ENCODE measurements at regions not wholly inside any gene's neighbourhood (a gene's known extent, or its start where the extent isn't known, plus 50 kb on each side); places are given as distances from the start of the nearest gene placed in this dataset.

DNA sequence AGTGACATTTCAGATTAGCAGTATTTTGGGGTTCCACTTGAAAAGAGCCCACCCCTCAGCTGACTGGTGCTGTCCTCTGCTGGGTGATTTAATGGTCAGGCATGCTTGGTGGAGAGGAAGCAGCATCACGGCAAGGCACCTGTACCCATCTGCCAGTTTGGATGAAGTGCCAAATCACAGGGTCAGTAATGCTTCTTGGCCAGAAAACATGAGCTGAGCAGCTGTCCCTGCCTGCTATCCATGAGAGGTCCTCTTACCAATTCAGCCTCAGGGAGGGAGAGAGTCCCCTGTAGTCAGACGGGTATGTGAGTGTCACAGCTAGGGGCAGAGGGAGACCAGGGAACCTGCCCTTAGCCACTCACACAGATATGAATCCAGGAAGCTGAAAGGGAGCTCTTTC is 137.9 kb downstream of the SEC61B start:
- Histone ChIP-seq H3K4me3 (ENCODE audit: low read depth in 1 of 2, low read length in 2 of 2) (no peak overlapping the region), H3K4me1 (ENCODE audit: control insufficient read depth in 1 of 2, insufficient read depth in 2 of 2, low read length in 2 of 2) (no peaks in the 10 kb centered on the region), H3K27ac (ENCODE audit: low read depth, low read length) (no peak overlapping the region), H3K27me3 (ENCODE audit: control insufficient read depth in 1 of 2, insufficient read depth in 2 of 2, low read length in 2 of 2) (peaks cover 0 to 12% of the 10 kb centered on the region in 2 donors), H3K9ac (ENCODE audit: low read depth in 1 of 2, low read length in 2 of 2) (no peak overlapping the region), H3K36me3 (ENCODE audit: control insufficient read depth in 1 of 2, insufficient read depth in 2 of 2, low read length in 2 of 2) (no peaks in the 10 kb centered on the region), H3K9me3 (ENCODE audit: control insufficient read depth in 1 of 2, low read length in 2 of 2) (no peaks in the 10 kb centered on the region)

DNA sequence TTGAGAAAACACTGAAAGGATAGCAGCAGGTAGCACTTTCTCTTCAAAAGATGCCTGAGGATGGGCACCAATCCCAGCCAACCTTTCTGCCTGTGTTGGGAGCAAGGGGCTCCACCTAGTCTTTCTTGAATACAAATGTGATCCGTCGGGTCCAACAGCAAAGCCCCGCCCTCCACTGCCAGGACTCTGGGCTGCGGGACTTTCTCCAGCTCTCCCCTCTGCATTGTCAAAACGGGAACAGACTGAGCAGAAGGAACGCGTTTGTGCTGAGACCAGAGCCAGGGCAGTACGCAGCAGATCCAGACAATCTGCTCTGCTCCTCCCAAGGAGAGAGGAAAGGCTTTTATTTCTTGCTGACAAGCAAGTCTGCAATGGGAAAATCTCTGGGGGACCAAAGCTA is 139.7 kb downstream of the SEC61B start:
- H3K36me3 ChIP-seq (ENCODE audit: control insufficient read depth in 1 of 2, insufficient read depth in 2 of 2, low read length in 2 of 2), result no peaks in the 10 kb centered on the region
- H3K27ac ChIP-seq (ENCODE audit: low read depth, low read length), result no peak overlapping the region
- no peaks in the 10 kb centered on the region for H3K4me1 ChIP-seq (ENCODE audit: control insufficient read depth in 1 of 2, insufficient read depth in 2 of 2, low read length in 2 of 2)
- H3K9me3 ChIP-seq (ENCODE audit: control insufficient read depth in 1 of 2, low read length in 2 of 2), result no peaks in the 10 kb centered on the region
- H3K27me3 ChIP-seq (ENCODE audit: control insufficient read depth in 1 of 2, insufficient read depth in 2 of 2, low read length in 2 of 2), result peaks cover 0 to 14% of the 10 kb centered on the region in 2 donors
- no peak overlapping the region for H3K4me3 ChIP-seq (ENCODE audit: low read depth in 1 of 2, low read length in 2 of 2)
- H3K9ac ChIP-seq (ENCODE audit: low read depth in 1 of 2, low read length in 2 of 2), result no peak overlapping the region

DNA sequence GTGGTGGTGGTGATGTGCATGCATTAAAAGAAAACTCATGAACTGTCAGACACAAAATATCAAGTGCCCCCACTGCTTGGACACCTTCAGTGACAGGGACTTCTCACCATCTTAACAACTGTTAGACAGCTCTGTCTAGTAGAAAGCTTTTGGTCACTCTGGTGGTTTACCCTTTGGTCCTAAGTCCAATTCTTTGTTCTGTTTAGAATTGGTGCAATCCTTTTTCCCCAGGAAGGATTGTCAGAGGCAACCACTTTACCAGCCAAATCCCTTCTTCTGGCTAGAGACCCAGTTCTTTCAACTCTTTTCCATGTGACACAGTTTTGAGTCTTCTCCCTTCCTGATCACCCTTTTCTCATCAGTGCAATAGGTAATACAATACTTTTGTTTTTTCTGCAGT is 140.2 kb downstream of the SEC61B start:
- Histone ChIP-seq H3K27me3 (ENCODE audit: control insufficient read depth in 1 of 2, insufficient read depth in 2 of 2, low read length in 2 of 2) (peaks cover 0 to 14% of the 10 kb centered on the region in 2 donors), H3K9me3 (ENCODE audit: control insufficient read depth in 1 of 2, low read length in 2 of 2) (no peaks in the 10 kb centered on the region), H3K27ac (ENCODE audit: low read depth, low read length) (no peak overlapping the region), H3K9ac (ENCODE audit: low read depth in 1 of 2, low read length in 2 of 2) (no peak overlapping the region), H3K36me3 (ENCODE audit: control insufficient read depth in 1 of 2, insufficient read depth in 2 of 2, low read length in 2 of 2) (no peaks in the 10 kb centered on the region), H3K4me1 (ENCODE audit: control insufficient read depth in 1 of 2, insufficient read depth in 2 of 2, low read length in 2 of 2) (no peaks in the 10 kb centered on the region), H3K4me3 (ENCODE audit: low read depth in 1 of 2, low read length in 2 of 2) (no peak overlapping the region)

DNA sequence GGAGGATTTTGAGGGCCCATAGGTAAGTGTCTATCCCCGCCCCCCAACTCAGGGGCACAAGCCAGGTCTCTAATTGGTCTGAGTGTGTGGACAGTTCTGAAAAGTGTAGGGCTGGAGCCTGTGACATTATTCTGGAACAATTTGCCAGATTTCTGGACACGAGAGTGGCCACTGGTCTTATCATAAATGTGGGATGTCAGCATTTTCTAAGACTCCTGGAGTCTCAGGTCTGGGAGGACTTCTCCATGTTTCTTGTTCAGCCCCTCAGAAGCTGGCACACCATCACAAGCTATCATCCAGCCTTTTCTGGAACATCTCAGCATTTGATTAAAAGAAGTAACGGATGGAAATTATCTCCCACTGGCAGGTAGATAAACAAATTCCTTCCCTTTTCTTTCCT is 141.4 kb downstream of the SEC61B start:
- no peak overlapping the region for H3K9ac ChIP-seq (ENCODE audit: low read depth in 1 of 2, low read length in 2 of 2)
- peaks cover 5 to 14% of the 10 kb centered on the region in 2 donors for H3K27me3 ChIP-seq (ENCODE audit: control insufficient read depth in 1 of 2, insufficient read depth in 2 of 2, low read length in 2 of 2)
- H3K4me1 ChIP-seq (ENCODE audit: control insufficient read depth in 1 of 2, insufficient read depth in 2 of 2, low read length in 2 of 2), result no peaks in the 10 kb centered on the region
- H3K9me3 ChIP-seq (ENCODE audit: control insufficient read depth in 1 of 2, low read length in 2 of 2), result no peaks in the 10 kb centered on the region
- H3K36me3 ChIP-seq (ENCODE audit: control insufficient read depth in 1 of 2, insufficient read depth in 2 of 2, low read length in 2 of 2), result no peaks in the 10 kb centered on the region
- H3K4me3 ChIP-seq (ENCODE audit: low read depth in 1 of 2, low read length in 2 of 2), result no peak overlapping the region
- H3K27ac ChIP-seq (ENCODE audit: low read depth, low read length), result no peak overlapping the region

DNA sequence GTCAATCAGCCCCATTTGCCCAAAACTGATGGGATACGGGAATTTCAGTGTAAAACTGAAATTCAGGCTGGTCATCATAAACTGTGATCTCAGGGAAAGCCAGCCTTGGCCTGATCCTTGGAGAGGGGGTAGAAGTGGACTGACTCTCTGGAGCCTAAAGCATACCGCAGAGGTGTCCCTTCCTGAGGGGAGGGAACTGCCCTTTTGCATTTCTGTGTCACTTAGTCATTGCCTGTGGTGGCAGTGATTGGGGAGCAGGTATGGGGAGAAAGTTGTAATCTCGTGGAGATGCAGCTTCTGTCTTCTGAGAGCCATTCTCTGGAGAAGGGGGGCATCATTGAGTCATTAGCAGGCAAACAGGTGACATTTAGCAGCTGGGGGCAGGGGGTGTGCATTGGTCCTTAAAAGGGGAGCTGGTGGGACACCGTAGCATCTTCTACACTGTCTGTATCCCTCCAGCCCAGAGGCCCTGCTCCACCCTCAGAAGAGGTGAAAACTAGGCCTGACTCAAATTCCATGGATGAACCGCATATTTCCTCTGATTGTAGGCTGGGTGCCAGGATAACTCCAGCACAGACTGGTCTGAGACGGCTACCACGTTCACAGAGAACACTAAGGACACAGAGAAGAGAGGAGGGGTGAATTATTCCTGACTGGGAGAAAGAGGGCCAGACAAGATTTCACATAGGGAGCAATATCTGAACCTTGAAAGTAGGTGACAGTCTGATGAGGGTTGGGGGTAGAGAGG is 143.3 kb downstream of the SEC61B start:
- no peak overlapping the region for H3K27ac ChIP-seq (ENCODE audit: low read depth, low read length)
- no peaks in the 10 kb centered on the region for H3K36me3 ChIP-seq (ENCODE audit: control insufficient read depth in 1 of 2, insufficient read depth in 2 of 2, low read length in 2 of 2)
- H3K4me1 ChIP-seq (ENCODE audit: control insufficient read depth in 1 of 2, insufficient read depth in 2 of 2, low read length in 2 of 2), result no peaks in the 10 kb centered on the region
- H3K4me3 ChIP-seq (ENCODE audit: low read depth in 1 of 2, low read length in 2 of 2), result no peak overlapping the region
- no peak overlapping the region for H3K9ac ChIP-seq (ENCODE audit: low read depth in 1 of 2, low read length in 2 of 2)
- peaks cover 5 to 8% of the 10 kb centered on the region in 2 donors for H3K27me3 ChIP-seq (ENCODE audit: control insufficient read depth in 1 of 2, insufficient read depth in 2 of 2, low read length in 2 of 2)
- no peaks in the 10 kb centered on the region for H3K9me3 ChIP-seq (ENCODE audit: control insufficient read depth in 1 of 2, low read length in 2 of 2)

DNA sequence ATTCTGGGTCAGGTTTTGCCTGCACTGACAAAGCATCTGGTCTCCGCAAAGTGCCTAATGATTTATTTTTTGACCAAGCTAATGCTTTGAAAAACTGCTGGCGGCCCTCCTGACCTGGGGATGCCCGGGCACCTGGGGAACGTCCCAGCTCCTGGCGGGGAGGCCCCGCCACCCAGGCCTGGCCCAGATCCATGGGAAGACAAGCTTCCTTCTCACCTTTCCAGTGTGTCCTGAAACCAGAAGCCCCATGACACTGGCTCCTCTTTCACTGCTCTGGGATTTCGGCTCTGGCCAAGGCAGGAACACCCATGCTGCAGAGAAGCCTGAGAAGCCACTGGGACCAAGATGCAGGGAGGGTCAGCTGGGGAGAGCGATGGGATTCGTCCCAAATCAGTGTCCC is 144.1 kb downstream of the SEC61B start:
- H3K9ac ChIP-seq (ENCODE audit: low read depth in 1 of 2, low read length in 2 of 2), result no peak overlapping the region
- H3K4me3 ChIP-seq (ENCODE audit: low read depth in 1 of 2, low read length in 2 of 2), result no peak overlapping the region
- peaks cover 5 to 8% of the 10 kb centered on the region in 2 donors for H3K27me3 ChIP-seq (ENCODE audit: control insufficient read depth in 1 of 2, insufficient read depth in 2 of 2, low read length in 2 of 2)
- H3K9me3 ChIP-seq (ENCODE audit: control insufficient read depth in 1 of 2, low read length in 2 of 2), result no peaks in the 10 kb centered on the region
- no peaks in the 10 kb centered on the region for H3K36me3 ChIP-seq (ENCODE audit: control insufficient read depth in 1 of 2, insufficient read depth in 2 of 2, low read length in 2 of 2)
- H3K27ac ChIP-seq (ENCODE audit: low read depth, low read length), result no peak overlapping the region
- no peaks in the 10 kb centered on the region for H3K4me1 ChIP-seq (ENCODE audit: control insufficient read depth in 1 of 2, insufficient read depth in 2 of 2, low read length in 2 of 2)

DNA sequence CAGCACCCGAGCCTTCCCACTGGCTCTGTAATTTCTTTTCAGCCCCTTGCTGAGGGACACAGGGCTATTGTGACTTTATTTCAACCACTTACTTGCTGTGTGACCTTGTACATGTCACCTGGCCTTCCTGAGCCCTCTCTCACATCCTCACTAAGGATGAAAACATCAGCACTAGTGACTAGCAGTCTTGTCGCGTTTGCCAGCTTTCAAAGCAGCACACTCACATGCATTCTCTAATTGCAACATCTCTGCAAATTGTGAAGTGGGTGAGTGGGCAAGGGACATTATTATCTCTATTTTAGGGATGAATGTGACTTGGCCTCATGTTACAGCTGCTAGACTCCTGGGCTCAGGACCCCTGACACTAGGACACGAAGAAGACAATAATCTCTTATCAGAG is 144.5 kb downstream of the SEC61B start:
- Histone ChIP-seq H3K4me3 (ENCODE audit: low read depth in 1 of 2, low read length in 2 of 2) (no peak overlapping the region), H3K36me3 (ENCODE audit: control insufficient read depth in 1 of 2, insufficient read depth in 2 of 2, low read length in 2 of 2) (no peaks in the 10 kb centered on the region), H3K9ac (ENCODE audit: low read depth in 1 of 2, low read length in 2 of 2) (no peak overlapping the region), H3K9me3 (ENCODE audit: control insufficient read depth in 1 of 2, low read length in 2 of 2) (no peaks in the 10 kb centered on the region), H3K27ac (ENCODE audit: low read depth, low read length) (no peak overlapping the region), H3K4me1 (ENCODE audit: control insufficient read depth in 1 of 2, insufficient read depth in 2 of 2, low read length in 2 of 2) (no peaks in the 10 kb centered on the region), H3K27me3 (ENCODE audit: control insufficient read depth in 1 of 2, insufficient read depth in 2 of 2, low read length in 2 of 2) (peaks cover 5 to 8% of the 10 kb centered on the region in 2 donors)

DNA sequence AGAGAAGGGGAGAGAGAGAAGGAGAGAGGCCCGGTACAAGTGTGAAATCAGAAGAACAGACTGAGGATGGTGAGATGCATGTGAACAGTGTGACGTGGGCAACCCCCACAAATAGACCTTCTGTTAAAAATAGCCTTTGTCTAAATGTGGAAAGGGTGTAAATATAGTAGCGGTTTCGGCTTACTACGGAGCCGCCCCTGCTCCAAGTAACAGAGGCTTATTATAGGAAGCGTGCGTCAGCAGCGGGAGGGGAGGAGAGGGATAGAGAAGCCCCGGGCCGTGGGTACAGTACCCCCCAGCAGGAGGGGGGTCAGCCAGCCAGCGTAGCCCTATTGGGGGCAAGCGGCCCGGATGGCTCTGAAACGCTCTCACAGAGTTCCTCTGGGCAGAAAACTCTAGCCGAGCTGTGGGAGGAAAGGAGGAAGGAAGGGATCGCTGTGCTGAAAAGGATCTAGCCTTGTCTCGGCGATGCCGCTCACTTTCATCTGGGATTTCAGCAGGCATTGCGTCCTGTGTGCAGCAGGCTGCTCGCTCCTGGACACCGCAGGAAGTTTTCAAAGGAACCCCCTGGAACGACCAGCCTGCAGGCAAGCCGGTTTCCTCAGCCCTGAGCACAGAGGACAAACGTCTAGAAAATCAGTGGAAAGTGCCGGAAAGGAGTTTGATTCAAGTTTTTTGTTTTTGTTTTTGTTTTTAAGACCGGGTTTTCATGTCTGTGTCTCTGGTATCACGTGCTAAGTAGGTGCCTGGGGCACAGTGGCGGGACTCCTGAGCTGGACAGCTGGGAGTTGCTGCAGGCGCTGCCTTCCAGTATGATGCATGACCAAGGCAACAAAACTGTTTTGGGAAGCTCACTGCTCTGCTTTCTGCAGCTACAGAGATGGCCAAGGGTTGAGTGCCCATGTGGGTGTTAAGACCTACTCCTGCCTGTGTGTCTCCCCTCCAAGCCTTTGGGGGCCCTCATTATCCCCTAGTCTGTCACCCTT is 146.6 kb downstream of the SEC61B start:
- peak overlapping the region; percentile 50 for H3K4me3 ChIP-seq (ENCODE audit: low read depth in 1 of 2, low read length in 2 of 2)
- H3K27me3 ChIP-seq (ENCODE audit: control insufficient read depth in 1 of 2, insufficient read depth in 2 of 2, low read length in 2 of 2), result peaks cover 5% of the 10 kb centered on the region in 2 donors
- no peak overlapping the region for H3K9ac ChIP-seq (ENCODE audit: low read depth in 1 of 2, low read length in 2 of 2)
- no peaks in the 10 kb centered on the region for H3K4me1 ChIP-seq (ENCODE audit: control insufficient read depth in 1 of 2, insufficient read depth in 2 of 2, low read length in 2 of 2)
- H3K36me3 ChIP-seq (ENCODE audit: control insufficient read depth in 1 of 2, insufficient read depth in 2 of 2, low read length in 2 of 2), result no peaks in the 10 kb centered on the region
- H3K9me3 ChIP-seq (ENCODE audit: control insufficient read depth in 1 of 2, low read length in 2 of 2), result no peaks in the 10 kb centered on the region
- no peak overlapping the region for H3K27ac ChIP-seq (ENCODE audit: low read depth, low read length)

DNA sequence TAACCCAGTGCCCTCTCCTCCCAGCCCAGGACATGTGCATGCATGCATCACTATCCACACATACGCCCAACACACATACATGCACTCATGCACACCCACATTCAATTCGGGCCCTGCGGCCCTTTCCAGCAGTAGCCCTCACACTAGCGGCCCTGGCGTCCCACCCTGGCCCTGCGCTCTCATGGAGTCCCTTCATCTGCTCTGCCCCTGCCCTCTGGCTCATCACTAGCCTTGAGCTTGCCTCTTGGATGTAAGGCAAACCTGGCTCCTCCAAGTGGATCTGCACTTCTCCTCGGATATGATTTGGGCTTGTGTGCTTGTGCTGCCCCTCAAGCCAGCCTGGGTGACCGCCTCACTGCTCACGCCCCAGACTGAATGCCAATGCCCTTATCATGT is 147.2 kb downstream of the SEC61B start:
- Histone ChIP-seq H3K36me3 (ENCODE audit: control insufficient read depth in 1 of 2, insufficient read depth in 2 of 2, low read length in 2 of 2) (no peaks in the 10 kb centered on the region), H3K27ac (ENCODE audit: low read depth, low read length) (no peak overlapping the region), H3K9me3 (ENCODE audit: control insufficient read depth in 1 of 2, low read length in 2 of 2) (no peaks in the 10 kb centered on the region), H3K4me1 (ENCODE audit: control insufficient read depth in 1 of 2, insufficient read depth in 2 of 2, low read length in 2 of 2) (no peaks in the 10 kb centered on the region), H3K27me3 (ENCODE audit: control insufficient read depth in 1 of 2, insufficient read depth in 2 of 2, low read length in 2 of 2) (peaks cover 5% of the 10 kb centered on the region in 2 donors), H3K4me3 (ENCODE audit: low read depth in 1 of 2, low read length in 2 of 2) (no peak overlapping the region), H3K9ac (ENCODE audit: low read depth in 1 of 2, low read length in 2 of 2) (no peak overlapping the region)

DNA sequence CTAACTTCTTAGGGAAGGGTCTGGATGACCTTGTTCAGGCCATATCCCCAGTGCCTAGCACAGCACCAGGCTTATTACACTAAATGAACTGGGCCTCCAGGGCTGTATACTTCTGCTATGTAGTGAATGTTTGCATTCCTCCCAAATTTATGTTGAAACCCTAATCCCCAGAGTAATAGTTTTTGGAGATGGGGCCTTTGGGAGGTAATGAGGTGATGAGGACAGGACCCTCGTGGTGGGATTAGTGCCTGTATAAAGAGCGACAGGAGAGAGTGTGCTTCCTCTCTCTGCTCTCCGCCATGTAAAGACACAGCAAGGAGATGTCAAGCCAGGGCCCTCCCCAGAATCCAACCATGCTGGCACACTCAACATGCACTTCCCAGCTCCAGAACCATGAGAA is 148.3 kb downstream of the SEC61B start:
- H3K9ac ChIP-seq (ENCODE audit: low read depth in 1 of 2, low read length in 2 of 2), result no peak overlapping the region
- H3K4me3 ChIP-seq (ENCODE audit: low read depth in 1 of 2, low read length in 2 of 2), result no peak overlapping the region
- no peaks in the 10 kb centered on the region for H3K9me3 ChIP-seq (ENCODE audit: control insufficient read depth in 1 of 2, low read length in 2 of 2)
- H3K4me1 ChIP-seq (ENCODE audit: control insufficient read depth in 1 of 2, insufficient read depth in 2 of 2, low read length in 2 of 2), result no peaks in the 10 kb centered on the region
- H3K27me3 ChIP-seq (ENCODE audit: control insufficient read depth in 1 of 2, insufficient read depth in 2 of 2, low read length in 2 of 2), result peaks cover 5% of the 10 kb centered on the region in 2 donors
- H3K27ac ChIP-seq (ENCODE audit: low read depth, low read length), result no peak overlapping the region
- no peaks in the 10 kb centered on the region for H3K36me3 ChIP-seq (ENCODE audit: control insufficient read depth in 1 of 2, insufficient read depth in 2 of 2, low read length in 2 of 2)

Data from duodenal mucosa (tissue), 2 donors.